K562 (cell line): ENCODE measurements at regions not wholly inside any gene's neighbourhood (a gene's known extent, or its start where the extent isn't known, plus 50 kb on each side); places are given as distances from the start of the nearest gene placed in this dataset.

Experiments used
- ATAC-seq: fragments of 200-7000 bp; cut with Tn5 transposase; 3 replicates; pipeline ENCODE4 v1.9.1; 2020; ENCODE audit warnings: moderate library complexity
- BruUV-seq: library from RNA; stranded (reverse); fragments of 400-500 nt; replicated peaks from 2 replicates; lab custom pipeline; 2021; lab: Mats Ljungman, UMichigan
- CTCF ChIA-PET: fragments of 300-600 bp; formaldehyde crosslinking; extraction: SDS; loops from one replicate; lab custom pipeline; 2021; ENCODE audit warnings: low intra/inter-chr PET ratio; lab: Yijun Ruan, JAX
- POLR2A ChIA-PET: fragments of 300-600, 350-650 bp; sonication (Branson Sonifier 250); formaldehyde crosslinking; extraction: SDS; loops from one replicate; lab custom pipeline; 2021; ENCODE audit warnings: antibody characterized with exemption, inconsistent platforms; lab: Yijun Ruan, JAX
- DNase-seq, 4 experiments: peaks; one replicate each; pipeline versions ENCODE4 v3.0.0 to v3.0.0-alpha.2; 2011 to 2018; ENCODE audit warnings: low spot score in 3 of 4, mixed read lengths in 3 of 4; ENCODE audit errors: extremely low read depth in 1 of 4
- FAIRE-seq: peaks from 2 replicates; lab custom pipeline; 2011; peaks lifted over from hg19 to GRCh38; lab: Jason Lieb, UNC
- H2AFZ ChIP-seq: 2 replicates; pipeline ENCODE4 v1.6.0; 2011; ENCODE audit warnings: low read depth, low read length, control low read depth, inconsistent platforms
- H3K27ac ChIP-seq: fragments of 200-600 bp; 3 replicates; pipeline ENCODE4 v1.8.0; 2011; ENCODE audit warnings: low read depth, mild to moderate bottlenecking, control low read depth, inconsistent platforms, low read length, moderate library complexity, mixed read lengths; ENCODE audit errors: extremely low read depth
- H3K27me3 ChIP-seq, 2 experiments: fragments of 300-600 bp in 1 of 2; 2 replicates in 1 of 2; 3 replicates in 1 of 2; pipeline versions ENCODE4 v1.6.0 to v1.8.0; 2011; ENCODE audit warnings: inconsistent platforms in 2 of 2, low read length in 2 of 2, mild to moderate bottlenecking in 1 of 2, mixed read lengths in 1 of 2, moderate library complexity in 1 of 2; ENCODE audit not compliant: control insufficient read depth in 2 of 2, insufficient read depth in 2 of 2
- H3K36me3 ChIP-seq: fragments of 300-600 bp; 3 replicates; pipeline ENCODE4 v1.8.0; 2011; ENCODE audit warnings: mild to moderate bottlenecking, low read length, inconsistent platforms; ENCODE audit not compliant: control insufficient read depth, insufficient read depth
- H3K4me1 ChIP-seq, 2 experiments: fragments of 200-600 bp in 1 of 2; replicated peaks in 1 of 2; 2 replicates in 1 of 2; 3 replicates in 1 of 2; pipeline versions ENCODE4 v1.5.1 to v1.8.0; 2011; ENCODE audit warnings: inconsistent platforms in 2 of 2, low read length in 2 of 2, mild to moderate bottlenecking in 1 of 2, mixed read lengths in 1 of 2, moderate library complexity in 1 of 2; ENCODE audit not compliant: control insufficient read depth in 2 of 2, insufficient read depth in 2 of 2
- H3K4me2 ChIP-seq: 2 replicates; pipeline ENCODE4 v1.6.1; 2011; ENCODE audit warnings: low read length, control low read depth, inconsistent platforms, mixed read lengths; ENCODE audit not compliant: insufficient read depth
- H3K4me3 ChIP-seq: fragments of 200-600 bp; sonication (generic), shearing (Covaris generic); 2 replicates; pipeline ENCODE4 v1.5.1; 2016; ENCODE audit warnings: control low read depth, inconsistent platforms
- H3K79me2 ChIP-seq: fragments of 200-600 bp; 3 replicates; pipeline ENCODE4 v1.8.0; 2011; ENCODE audit warnings: low read length, inconsistent platforms; ENCODE audit not compliant: control insufficient read depth, insufficient read depth
- H3K9ac ChIP-seq, 2 experiments: 2 replicates each; pipeline versions ENCODE4 v1.6.0 to v1.6.1; 2011; ENCODE audit warnings: low read depth in 2 of 2, low read length in 2 of 2, control low read depth in 1 of 2, inconsistent platforms in 1 of 2, mild to moderate bottlenecking in 1 of 2, mixed read lengths in 1 of 2; ENCODE audit not compliant: insufficient read depth in 1 of 2
- H3K9me1 ChIP-seq: one replicate; pipeline ENCODE4 v1.6.0; 2011; ENCODE audit warnings: inconsistent platforms, mild to moderate bottlenecking, low read length, moderate library complexity; ENCODE audit not compliant: control insufficient read depth, insufficient read depth
- H3K9me3 ChIP-seq: replicated peaks from 2 replicates; pipeline ENCODE4 v1.5.1; 2011; ENCODE audit warnings: low read depth, low read length, inconsistent platforms; ENCODE audit not compliant: control insufficient read depth, insufficient read depth
- H4K20me1 ChIP-seq: replicated peaks from 2 replicates; pipeline ENCODE4 v1.6.1; 2011; ENCODE audit warnings: low read length, inconsistent platforms, mixed read lengths; ENCODE audit not compliant: control insufficient read depth, insufficient read depth
- ARID4B ChIP-seq: sonication (generic); formaldehyde crosslinking; IDR thresholded peaks from 2 replicates; pipeline ENCODE4 v1.8.0; 2022; ENCODE audit warnings: mild to moderate bottlenecking, missing genetic modification reagents
- CBX2 ChIP-seq: fragments of 200-600 bp; sonication (generic); IDR thresholded peaks from one replicate; pipeline ENCODE4 v1.6.1; 2012; ENCODE audit warnings: mild to moderate bottlenecking, low read length, inconsistent platforms; ENCODE audit not compliant: insufficient read depth, poor library complexity, severe bottlenecking
- NCOA4 ChIP-seq: fragments of 450-650 bp; IDR thresholded peaks from 2 replicates; pipeline ENCODE4 v1.6.1; 2018; ENCODE audit warnings: mild to moderate bottlenecking; ENCODE audit not compliant: partially characterized antibody
- SMARCE1 ChIP-seq: fragments of 450-650 bp; IDR thresholded peaks from 2 replicates; pipeline ENCODE4 v1.7.1; 2016; ENCODE audit warnings: mild to moderate bottlenecking
- XRCC3 ChIP-seq: fragments of 450-650 bp; IDR thresholded peaks from 2 replicates; pipeline ENCODE4 v1.6.1; 2017; ENCODE audit warnings: mild to moderate bottlenecking, moderate library complexity
- ZNF395 ChIP-seq: fragments of 200-800 bp; sonication (Bioruptor generic); IDR thresholded peaks from 2 replicates; pipeline ENCODE4 v1.6.1; 2017; ENCODE audit warnings: missing genetic modification characterization, missing compliant biosample characterization
- ZNF583 ChIP-seq: fragments of 250-450 bp; sonication (Bioruptor Pico); IDR thresholded peaks from 2 replicates; pipeline ENCODE4 v1.4.0; 2020
- WGBS: fragments of 100-300 bp; shearing (Covaris generic); methylation state at CpG from one replicate; pipeline ENCODE4 v1.1.6; 2016; ENCODE audit warnings: low coverage, mixed read lengths; ENCODE audit not compliant: insufficient coverage; ENCODE audit errors: missing lambda C conversion rate; 5-methylcytosine and 5-hydroxymethylcytosine counted together
- in situ Hi-C: fragments of 300-500 bp; cut with MboI; formaldehyde crosslinking; loops from 4 replicates; pipeline ENCODE4 v1.15.0; 2018; ENCODE audit warnings: inconsistent platforms, mixed read lengths
- intact Hi-C: fragments of 100-400 bp; cut with micrococcal nuclease; formaldehyde crosslinking; loops from 2 replicates; pipeline ENCODE4 v1.14.2; 2022

GRCh38 chr3:72220946-72221345, 436.0 kb upstream of the PROK2 start:
- Histone ChIP-seq H3K4me2 (no peak overlapping the region), H3K9me1 (no peaks in the 10 kb centered on the region), H3K9me3 (0 out of 2 replicates have a peak, but pooled peaks cover 3% of the 10 kb centered on the region), H3K79me2 (no peaks in the 10 kb centered on the region), H2AFZ (no peak overlapping the region), H3K36me3 (no peaks in the 10 kb centered on the region), H3K4me3 (no peak overlapping the region), H3K27ac (no peak overlapping the region), H3K27me3 (no peaks in the 10 kb centered on the region), H3K4me1 (peaks cover 0 to 13% of the 10 kb centered on the region in 2 experiments; a peak in 3 of 5 replicates), H3K9ac (no peak overlapping the region), H4K20me1 (no peaks in the 10 kb centered on the region)
- POLR2A ChIA-PET, result no interaction called here
- in situ Hi-C loops (no loop called here), intact Hi-C loops (no loop called here)
- 78% methylated on average over 6 of the region's 6 CpGs for WGBS
- BruUV-seq, result no TSS peak
- no peak for TF ChIP-seq NCOA4
- no peak for TF ChIP-seq ARID4B (CRISPR knock-in tag)
- no peak for TF ChIP-seq XRCC3
- no peak for TF ChIP-seq SMARCE1
- TF ChIP-seq ZNF395 (CRISPR knock-in tag), result no peak
- no peak for TF ChIP-seq CBX2
- no peak for TF ChIP-seq ZNF583 (CRISPR knock-in tag)
- ATAC-seq (no peak), FAIRE-seq (no peak), DNase-seq (no peak)
- CTCF ChIA-PET, result no interaction called here
